Urothelium cell line (cell line): ENCODE measurements at regions not wholly inside any gene's neighbourhood (a gene's known extent, or its start where the extent isn't known, plus 50 kb on each side); places are given as distances from the start of the nearest gene placed in this dataset.

Experiments
- DNase-seq: peaks from one replicate; pipeline ENCODE4 v3.0.0; 2011; ENCODE audit warnings: low spot score, mixed read lengths
- FAIRE-seq: peaks from 2 replicates; lab custom pipeline; 2011; peaks lifted over from hg19 to GRCh38; lab: Jason Lieb, UNC

- DNase-seq (no peak), FAIRE-seq (no peak)
Observed at GRCh38 chr14:26137161-26137560, 460.7 kb downstream of the NOVA1 start.

- no peak for DNase-seq
- FAIRE-seq: no peak
Observed at GRCh38 chr14:26132061-26132645, 465.7 kb downstream of the NOVA1 start.

- DNase-seq (no peak), FAIRE-seq (no peak)
Observed at GRCh38 chr14:26130690-26131089, 467.1 kb downstream of the NOVA1 start.

- no peak for FAIRE-seq
- no peak for DNase-seq
Observed at GRCh38 chr14:26128931-26129671, 468.7 kb downstream of the NOVA1 start.

- no peak for FAIRE-seq
- DNase-seq: no peak
Observed at GRCh38 chr14:26124896-26125438, 472.9 kb downstream of the NOVA1 start.

- DNase-seq: no peak
- FAIRE-seq: no peak
Observed at GRCh38 chr14:26123459-26123858, 474.4 kb downstream of the NOVA1 start.

- FAIRE-seq (no peak), DNase-seq (no peak)
Observed at GRCh38 chr14:26121181-26121580, 476.7 kb downstream of the NOVA1 start.

- no peak for FAIRE-seq
- DNase-seq: no peak
Observed at GRCh38 chr14:26113911-26114640, 483.8 kb downstream of the NOVA1 start.

- no peak for FAIRE-seq
- no peak for DNase-seq
Observed at GRCh38 chr14:26104717-26105116, 493.1 kb downstream of the NOVA1 start.

- FAIRE-seq: no peak
Observed at GRCh38 chr14:26097852-26098251, 500.0 kb downstream of the NOVA1 start.

GRCh38 chr14:26088275-26088674, 509.6 kb downstream of the NOVA1 start:
- FAIRE-seq (no peak), DNase-seq (no peak)

More at GRCh38 chr14:26097852-26098251, 500.0 kb downstream of the NOVA1 start:
- no peak for DNase-seq

GRCh38 chr14:26081043-26081442, 516.8 kb downstream of the NOVA1 start:
- FAIRE-seq: no peak

GRCh38 chr14:26078561-26078960, 519.3 kb downstream of the NOVA1 start:
- FAIRE-seq: no peak
- no peak for DNase-seq

More at GRCh38 chr14:26081043-26081442, 516.8 kb downstream of the NOVA1 start:
- no peak for DNase-seq

- no peak for DNase-seq
Observed at GRCh38 chr14:26074892-26075291, 522.9 kb downstream of the NOVA1 start.

GRCh38 chr14:26070443-26070842, 527.4 kb downstream of the NOVA1 start:
- DNase-seq: no peak
- no peak for FAIRE-seq

More at GRCh38 chr14:26074892-26075291, 522.9 kb downstream of the NOVA1 start:
- no peak for FAIRE-seq

- DNase-seq (no peak), FAIRE-seq (no peak)
Observed at GRCh38 chr14:26067786-26068459, 529.9 kb downstream of the NOVA1 start.

- FAIRE-seq: no peak
- no peak for DNase-seq
Observed at GRCh38 chr14:26067341-26067740, 530.5 kb downstream of the NOVA1 start.

GRCh38 chr14:26056036-26056616, 541.7 kb downstream of the NOVA1 start:
- FAIRE-seq (no peak), DNase-seq (no peak)

- FAIRE-seq: no peak
- no peak for DNase-seq
Observed at GRCh38 chr14:26032348-26032747, 565.5 kb downstream of the NOVA1 start.

- FAIRE-seq (no peak), DNase-seq (no peak)
Observed at GRCh38 chr14:26026384-26026783, 571.4 kb downstream of the NOVA1 start.

GRCh38 chr14:26023967-26024366, 573.9 kb downstream of the NOVA1 start:
- DNase-seq (no peak), FAIRE-seq (no peak)
